ENCODE measurements at regions not wholly inside any gene's neighbourhood (a gene's known extent, or its start where the extent isn't known, plus 50 kb on each side); places are given as distances from the start of the nearest gene placed in this dataset.

- H3K36me3 Mint-ChIP-seq = peaks cover 6 to 15% of the 10 kb centered on the region in 2 donors
- Histone ChIP-seq H3K9me3 (ENCODE audit: control insufficient read depth in 1 of 2, low read length in 2 of 2) (no peaks in the 10 kb centered on the region), H3K36me3 (ENCODE audit: insufficient read depth, low read length) (no peaks in the 10 kb centered on the region), H3K27me3 (ENCODE audit: insufficient read depth, low read length) (no peaks in the 10 kb centered on the region), H3K27ac (ENCODE audit: low read depth, low read length) (no peak overlapping the region), H3K4me3 (ENCODE audit: low read length in 2 of 2) (no peak overlapping the region), H3K4me1 (ENCODE audit: insufficient read depth, low read length) (no peaks in the 10 kb centered on the region)
- intact Hi-C loops (cut with micrococcal nuclease) = no loop called here
- no peak overlapping the region for H3K27ac Mint-ChIP-seq
- CTCF ChIA-PET (ENCODE audit: partially characterized antibody) = no interaction called here
- H3K4me3 Mint-ChIP-seq = no peak overlapping the region
- DNase-seq = no peak
- no peaks in the 10 kb centered on the region for H3K4me1 Mint-ChIP-seq
- POLR2A ChIA-PET (ENCODE audit: partially characterized antibody) = no interaction called here
- H3K9me3 Mint-ChIP-seq = peaks cover 0 to 46% (median 8%) of the 10 kb centered on the region in 8 donors
- H3K27me3 Mint-ChIP-seq = no peaks in the 10 kb centered on the region
Measured at GRCh38 chr14:66306101-66306500, 180.1 kb upstream of the CCDC196 start.

- H3K27me3 ChIP-seq (ENCODE audit: insufficient read depth, low read length) = no peaks in the 10 kb centered on the region
- no peaks in the 10 kb centered on the region for H3K4me1 ChIP-seq (ENCODE audit: insufficient read depth, low read length)
- POLR2A ChIA-PET (ENCODE audit: partially characterized antibody) = no interaction called here
- no peaks in the 10 kb centered on the region for H3K9me3 ChIP-seq (ENCODE audit: control insufficient read depth in 1 of 2, low read length in 2 of 2)
- no peak overlapping the region for H3K4me3 Mint-ChIP-seq
- H3K36me3 ChIP-seq (ENCODE audit: insufficient read depth, low read length) = no peaks in the 10 kb centered on the region
- H3K27ac ChIP-seq (ENCODE audit: low read depth, low read length) = no peak overlapping the region
- peaks cover 2 to 4% of the 10 kb centered on the region in 2 donors for H3K27me3 Mint-ChIP-seq
- no peak overlapping the region for H3K4me3 ChIP-seq (ENCODE audit: low read length in 2 of 2)
- no peaks in the 10 kb centered on the region for H3K4me1 Mint-ChIP-seq
- intact Hi-C loops (cut with micrococcal nuclease) = no loop called here
- CTCF ChIA-PET (ENCODE audit: partially characterized antibody) = no interaction called here
- peaks cover 4 to 12% of the 10 kb centered on the region in 2 donors for H3K36me3 Mint-ChIP-seq
- peak overlapping the region in 1 of 7 donors; percentile 0 for H3K27ac Mint-ChIP-seq
- peaks cover 2 to 27% (median 4%) of the 10 kb centered on the region in 8 donors for H3K9me3 Mint-ChIP-seq
- DNase-seq = no peak
Measured at GRCh38 chr14:66311058-66311457, 175.1 kb upstream of the CCDC196 start.

DNA sequence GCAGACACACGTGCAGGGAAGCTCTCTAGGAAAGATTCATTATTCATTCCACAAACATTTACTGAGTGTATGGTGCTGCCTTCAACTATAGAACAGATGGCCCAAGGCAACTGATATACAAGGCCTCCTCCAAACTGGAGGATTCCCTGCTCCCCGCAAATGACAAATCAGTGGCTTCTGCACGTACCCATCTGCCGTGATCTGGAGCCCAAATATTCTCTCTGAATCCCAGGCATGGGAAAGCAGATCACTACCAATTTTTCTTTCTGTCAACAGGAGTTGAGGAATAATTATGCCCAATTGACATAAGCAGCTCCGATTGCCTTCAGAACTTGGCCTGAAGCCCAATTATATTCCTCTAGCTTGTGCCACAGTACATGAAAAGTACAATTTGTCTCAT lies 174.2 kb upstream of the CCDC196 start:
- Histone ChIP-seq H3K27me3 (ENCODE audit: insufficient read depth, low read length) (no peaks in the 10 kb centered on the region), H3K4me1 (ENCODE audit: insufficient read depth, low read length) (no peaks in the 10 kb centered on the region), H3K9me3 (ENCODE audit: control insufficient read depth in 1 of 2, low read length in 2 of 2) (no peaks in the 10 kb centered on the region), H3K4me3 (ENCODE audit: low read length in 2 of 2) (no peak overlapping the region), H3K36me3 (ENCODE audit: insufficient read depth, low read length) (no peaks in the 10 kb centered on the region), H3K27ac (ENCODE audit: low read depth, low read length) (no peak overlapping the region)
- ChIA-PET CTCF (ENCODE audit: partially characterized antibody) (no interaction called here), POLR2A (ENCODE audit: partially characterized antibody) (no interaction called here)
- no peak for DNase-seq
- Mint-ChIP-seq H3K27me3 (peaks cover 2 to 4% of the 10 kb centered on the region in 2 donors), H3K4me3 (no peak overlapping the region), H3K9me3 (peaks cover under 1 to 21% (median 3%) of the 10 kb centered on the region in 8 donors), H3K27ac (no peak overlapping the region), H3K36me3 (peaks cover 3 to 7% of the 10 kb centered on the region in 2 donors), H3K4me1 (no peaks in the 10 kb centered on the region)
- intact Hi-C loops (cut with micrococcal nuclease) = no loop called here

- Histone ChIP-seq H3K9me3 (ENCODE audit: control insufficient read depth in 1 of 2, low read length in 2 of 2) (no peaks in the 10 kb centered on the region), H3K27me3 (ENCODE audit: insufficient read depth, low read length) (no peaks in the 10 kb centered on the region), H3K4me3 (ENCODE audit: low read length in 2 of 2) (no peak overlapping the region), H3K4me1 (ENCODE audit: insufficient read depth, low read length) (no peaks in the 10 kb centered on the region), H3K36me3 (ENCODE audit: insufficient read depth, low read length) (no peaks in the 10 kb centered on the region), H3K27ac (ENCODE audit: low read depth, low read length) (no peak overlapping the region)
- no peak for DNase-seq
- H3K27ac Mint-ChIP-seq = no peak overlapping the region
- peaks cover 0 to 21% (median 7%) of the 10 kb centered on the region in 8 donors for H3K9me3 Mint-ChIP-seq
- POLR2A ChIA-PET (ENCODE audit: partially characterized antibody) = no interaction called here
- H3K36me3 Mint-ChIP-seq = peaks cover 1 to 4% of the 10 kb centered on the region in 2 donors
- CTCF ChIA-PET (ENCODE audit: partially characterized antibody) = no interaction called here
- intact Hi-C loops (cut with micrococcal nuclease) = no loop called here
- H3K4me1 Mint-ChIP-seq = no peaks in the 10 kb centered on the region
- H3K4me3 Mint-ChIP-seq = no peak overlapping the region
- peaks cover 2 to 4% of the 10 kb centered on the region in 2 donors for H3K27me3 Mint-ChIP-seq
Measured at GRCh38 chr14:66312451-66312850, 173.7 kb upstream of the CCDC196 start.

DNA sequence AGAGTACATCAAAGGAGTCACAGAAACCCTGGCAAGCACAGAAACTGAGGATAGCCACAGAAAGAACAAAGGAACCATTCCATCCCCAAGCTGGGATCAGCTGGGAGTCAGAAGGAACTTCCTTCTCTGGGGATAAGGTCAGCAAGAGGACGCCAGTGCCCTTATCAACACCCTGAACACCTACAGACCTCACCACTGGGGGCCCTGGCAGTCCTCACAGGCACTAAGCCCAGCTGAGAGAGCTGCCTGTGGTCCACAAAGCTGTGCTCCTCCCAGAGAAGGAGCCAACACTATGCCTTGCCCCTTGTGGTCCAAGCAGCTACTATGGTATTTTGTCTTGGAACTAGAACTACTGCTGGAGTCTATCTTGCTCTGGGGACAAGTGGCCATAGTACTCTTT lies 171.1 kb upstream of the CCDC196 start:
- no peaks in the 10 kb centered on the region for H3K4me1 ChIP-seq (ENCODE audit: insufficient read depth, low read length)
- no peak for DNase-seq
- H3K36me3 ChIP-seq (ENCODE audit: insufficient read depth, low read length) = no peaks in the 10 kb centered on the region
- Mint-ChIP-seq H3K4me1 (no peaks in the 10 kb centered on the region), H3K4me3 (no peak overlapping the region), H3K27ac (no peak overlapping the region), H3K27me3 (peaks cover 2 to 4% of the 10 kb centered on the region in 2 donors), H3K9me3 (peaks cover 0 to 31% (median 21%) of the 10 kb centered on the region in 8 donors), H3K36me3 (peaks cover 2 to 7% of the 10 kb centered on the region in 2 donors)
- ChIA-PET POLR2A (ENCODE audit: partially characterized antibody) (no interaction called here), CTCF (ENCODE audit: partially characterized antibody) (no interaction called here)
- peaks cover 0 to 6% of the 10 kb centered on the region in 2 donors for H3K9me3 ChIP-seq (ENCODE audit: control insufficient read depth in 1 of 2, low read length in 2 of 2)
- intact Hi-C loops (cut with micrococcal nuclease) = no loop called here
- H3K4me3 ChIP-seq (ENCODE audit: low read length in 2 of 2) = no peak overlapping the region
- H3K27me3 ChIP-seq (ENCODE audit: insufficient read depth, low read length) = no peaks in the 10 kb centered on the region
- H3K27ac ChIP-seq (ENCODE audit: low read depth, low read length) = no peak overlapping the region

DNA sequence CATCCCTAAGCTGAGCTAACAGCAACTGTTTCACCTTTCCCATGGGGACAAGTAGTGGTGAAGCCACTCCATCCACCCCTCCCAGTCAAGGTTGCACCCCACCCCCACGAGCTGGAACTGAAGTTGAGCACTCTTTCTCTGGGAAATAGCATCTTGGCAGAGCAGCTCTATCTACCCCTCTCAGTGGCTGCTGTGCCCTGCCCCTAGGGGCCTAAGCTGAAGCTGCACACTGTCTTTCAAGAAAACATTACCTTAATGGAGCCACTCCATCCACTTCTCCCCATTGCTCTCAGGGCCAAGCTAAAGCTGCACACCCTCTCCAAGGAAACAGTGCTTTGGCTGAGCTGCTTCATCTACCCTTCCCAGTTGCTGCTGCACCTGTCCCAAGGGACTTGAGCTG lies 170.6 kb upstream of the CCDC196 start:
- Mint-ChIP-seq H3K27ac (no peak overlapping the region), H3K36me3 (peaks cover 2 to 7% of the 10 kb centered on the region in 2 donors), H3K9me3 (peaks cover 0 to 33% (median 21%) of the 10 kb centered on the region in 8 donors), H3K27me3 (peaks cover 2 to 4% of the 10 kb centered on the region in 2 donors), H3K4me1 (no peaks in the 10 kb centered on the region), H3K4me3 (no peak overlapping the region)
- Histone ChIP-seq H3K27ac (ENCODE audit: low read depth, low read length) (no peak overlapping the region), H3K4me3 (ENCODE audit: low read length in 2 of 2) (no peak overlapping the region), H3K9me3 (ENCODE audit: control insufficient read depth in 1 of 2, low read length in 2 of 2) (peaks cover 0 to 6% of the 10 kb centered on the region in 2 donors), H3K36me3 (ENCODE audit: insufficient read depth, low read length) (no peaks in the 10 kb centered on the region), H3K27me3 (ENCODE audit: insufficient read depth, low read length) (no peaks in the 10 kb centered on the region), H3K4me1 (ENCODE audit: insufficient read depth, low read length) (no peaks in the 10 kb centered on the region)
- DNase-seq = peak in 1 of 5 donors; percentile 33
- CTCF ChIA-PET (ENCODE audit: partially characterized antibody) = no interaction called here
- intact Hi-C loops (cut with micrococcal nuclease) = no loop called here
- POLR2A ChIA-PET (ENCODE audit: partially characterized antibody) = no interaction called here

DNA sequence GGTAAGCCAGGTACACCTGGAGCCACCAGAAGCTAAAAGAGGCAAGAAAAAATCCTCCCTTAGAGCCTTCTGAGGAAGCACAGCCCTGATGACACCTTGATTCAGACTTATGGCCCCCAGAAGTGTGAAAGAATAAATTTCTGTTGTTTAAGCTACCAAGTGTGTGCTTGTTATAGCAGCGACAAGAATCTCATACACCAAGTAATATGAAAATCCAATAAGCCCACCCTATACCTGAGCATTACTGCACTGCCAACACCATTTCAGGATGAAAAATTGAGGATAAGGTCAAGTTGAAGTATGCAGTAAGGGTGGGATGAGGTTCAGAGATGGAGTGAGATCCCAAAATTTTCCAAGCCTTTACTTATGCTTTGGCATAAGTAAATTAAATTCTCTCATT lies 163.6 kb upstream of the CCDC196 start:
- ChIA-PET CTCF (ENCODE audit: partially characterized antibody) (no interaction called here), POLR2A (ENCODE audit: partially characterized antibody) (no interaction called here)
- Histone ChIP-seq H3K4me1 (ENCODE audit: insufficient read depth, low read length) (no peaks in the 10 kb centered on the region), H3K27ac (ENCODE audit: low read depth, low read length) (no peak overlapping the region), H3K36me3 (ENCODE audit: insufficient read depth, low read length) (no peaks in the 10 kb centered on the region), H3K27me3 (ENCODE audit: insufficient read depth, low read length) (no peaks in the 10 kb centered on the region), H3K4me3 (ENCODE audit: low read length in 2 of 2) (no peak overlapping the region), H3K9me3 (ENCODE audit: control insufficient read depth in 1 of 2, low read length in 2 of 2) (peaks cover 0 to 6% of the 10 kb centered on the region in 2 donors)
- DNase-seq = no peak
- peaks cover 2 to 7% of the 10 kb centered on the region in 2 donors for H3K36me3 Mint-ChIP-seq
- no peaks in the 10 kb centered on the region for H3K4me1 Mint-ChIP-seq
- peaks cover 0 to 27% (median 17%) of the 10 kb centered on the region in 8 donors for H3K9me3 Mint-ChIP-seq
- H3K27me3 Mint-ChIP-seq = no peaks in the 10 kb centered on the region
- intact Hi-C loops (cut with micrococcal nuclease) = no loop called here
- H3K27ac Mint-ChIP-seq = no peak overlapping the region
- no peak overlapping the region for H3K4me3 Mint-ChIP-seq

DNA sequence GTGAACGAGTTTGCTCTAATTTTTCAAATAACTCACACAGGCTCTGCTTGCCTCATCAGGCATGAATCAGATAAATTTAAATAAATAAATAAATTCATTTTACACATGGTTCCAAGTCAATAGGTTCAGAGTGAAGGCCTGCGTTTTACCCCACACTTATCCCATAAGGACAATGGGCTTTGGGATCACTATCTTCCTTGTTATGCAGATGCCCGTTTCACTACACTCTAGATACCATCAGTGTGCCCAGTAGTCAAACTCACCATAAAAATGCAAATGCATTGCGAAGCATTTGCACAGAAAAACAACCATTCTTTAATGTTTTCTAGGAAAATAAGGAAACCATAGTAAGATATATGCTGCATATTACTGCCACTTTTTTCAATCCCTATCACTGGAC lies 155.9 kb upstream of the CCDC196 start:
- H3K36me3 ChIP-seq (ENCODE audit: insufficient read depth, low read length) = no peaks in the 10 kb centered on the region
- Mint-ChIP-seq H3K27me3 (peaks cover 0 to 2% of the 10 kb centered on the region in 2 donors), H3K9me3 (peaks cover 0 to 6% (median 2%) of the 10 kb centered on the region in 8 donors), H3K4me1 (no peaks in the 10 kb centered on the region), H3K4me3 (no peak overlapping the region), H3K27ac (no peak overlapping the region), H3K36me3 (peaks cover 0 to 3% of the 10 kb centered on the region in 2 donors)
- H3K9me3 ChIP-seq (ENCODE audit: control insufficient read depth in 1 of 2, low read length in 2 of 2) = no peaks in the 10 kb centered on the region
- H3K27me3 ChIP-seq (ENCODE audit: insufficient read depth, low read length) = no peaks in the 10 kb centered on the region
- intact Hi-C loops (cut with micrococcal nuclease) = no loop called here
- no peak overlapping the region for H3K4me3 ChIP-seq (ENCODE audit: low read length in 2 of 2)
- no peak overlapping the region for H3K27ac ChIP-seq (ENCODE audit: low read depth, low read length)
- no peak for DNase-seq
- H3K4me1 ChIP-seq (ENCODE audit: insufficient read depth, low read length) = no peaks in the 10 kb centered on the region
- POLR2A ChIA-PET (ENCODE audit: partially characterized antibody) = no interaction called here
- CTCF ChIA-PET (ENCODE audit: partially characterized antibody) = no interaction called here

Measured in CD4-positive, alpha-beta memory T cell (primary cell).